ENCODE measurements at regions not wholly inside any gene's neighbourhood (a gene's known extent, or its start where the extent isn't known, plus 50 kb on each side); places are given as distances from the start of the nearest gene placed in this dataset.

DNA sequence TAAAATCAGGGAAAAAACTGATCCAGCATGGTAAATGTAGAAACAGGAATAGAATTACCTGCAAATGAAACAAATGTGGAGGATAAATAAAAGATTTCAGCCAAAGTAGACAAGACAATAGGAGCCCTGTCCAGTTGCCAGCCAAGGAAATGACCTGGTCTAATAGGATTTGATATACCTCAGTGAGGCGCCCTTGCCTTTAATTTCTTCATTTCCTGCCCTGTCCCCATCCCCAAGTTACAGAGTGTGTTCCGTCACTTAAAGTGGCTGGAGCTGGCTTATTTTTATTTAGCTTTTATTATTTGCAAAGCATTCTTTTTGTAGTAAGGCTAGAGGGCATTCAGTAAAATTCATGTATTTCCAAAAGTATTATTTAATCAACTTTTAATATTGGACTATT lies 1022.0 kb downstream of the EFNB2 start:
- DNase-seq (ENCODE audit: low read depth in 2 of 2), result no peak
- H3K4me3 ChIP-seq (replicated peaks in 1 of 2; ENCODE audit: low read depth in 2 of 2, low read length in 2 of 2), result no peak overlapping the region
- TF ChIP-seq, protein P1, sequence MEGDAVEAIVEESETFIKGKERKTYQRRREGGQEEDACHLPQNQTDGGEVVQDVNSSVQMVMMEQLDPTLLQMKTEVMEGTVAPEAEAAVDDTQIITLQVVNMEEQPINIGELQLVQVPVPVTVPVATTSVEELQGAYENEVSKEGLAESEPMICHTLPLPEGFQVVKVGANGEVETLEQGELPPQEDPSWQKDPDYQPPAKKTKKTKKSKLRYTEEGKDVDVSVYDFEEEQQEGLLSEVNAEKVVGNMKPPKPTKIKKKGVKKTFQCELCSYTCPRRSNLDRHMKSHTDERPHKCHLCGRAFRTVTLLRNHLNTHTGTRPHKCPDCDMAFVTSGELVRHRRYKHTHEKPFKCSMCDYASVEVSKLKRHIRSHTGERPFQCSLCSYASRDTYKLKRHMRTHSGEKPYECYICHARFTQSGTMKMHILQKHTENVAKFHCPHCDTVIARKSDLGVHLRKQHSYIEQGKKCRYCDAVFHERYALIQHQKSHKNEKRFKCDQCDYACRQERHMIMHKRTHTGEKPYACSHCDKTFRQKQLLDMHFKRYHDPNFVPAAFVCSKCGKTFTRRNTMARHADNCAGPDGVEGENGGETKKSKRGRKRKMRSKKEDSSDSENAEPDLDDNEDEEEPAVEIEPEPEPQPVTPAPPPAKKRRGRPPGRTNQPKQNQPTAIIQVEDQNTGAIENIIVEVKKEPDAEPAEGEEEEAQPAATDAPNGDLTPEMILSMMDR (IDR thresholded peaks at IDR 0.05; ENCODE audit: low read depth, low read length), result no peak

DNA sequence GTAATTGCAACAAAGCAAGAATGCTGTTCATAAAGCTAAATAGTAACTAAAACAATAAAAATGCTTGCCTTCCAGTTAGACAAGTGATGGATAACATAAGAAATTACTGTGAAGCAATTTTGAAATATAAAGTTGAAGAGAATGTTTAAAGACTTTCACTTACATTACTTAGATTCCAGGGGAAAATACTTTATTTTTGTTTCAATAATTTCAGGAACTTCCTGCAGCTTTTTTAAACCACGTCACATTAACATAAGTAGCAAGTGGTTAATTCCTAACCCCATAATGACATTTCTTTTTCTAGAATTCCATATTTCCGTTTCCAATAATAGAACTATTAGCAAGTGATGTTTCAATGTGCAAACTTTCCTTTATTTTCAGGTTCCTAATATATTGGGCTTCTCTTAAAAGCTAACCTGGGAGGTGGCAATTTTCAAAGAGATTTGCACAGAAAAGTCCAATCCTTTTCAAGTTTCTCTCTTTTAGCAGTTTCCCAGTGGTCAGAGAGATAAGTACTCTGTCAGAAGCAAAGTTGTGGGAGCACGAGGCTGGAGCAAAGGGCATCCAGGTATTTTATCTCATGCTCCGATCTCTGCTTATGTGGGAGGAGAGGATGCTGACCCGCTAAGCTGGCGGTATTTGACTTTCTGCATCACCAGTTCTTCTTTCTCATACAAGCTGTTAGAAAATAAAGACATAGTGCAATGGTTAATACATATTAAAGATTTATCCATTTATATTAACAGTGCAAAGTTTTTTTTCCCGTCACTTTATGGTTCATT lies 1025.3 kb downstream of the EFNB2 start:
- no peak overlapping the region for H3K4me3 ChIP-seq (replicated peaks in 1 of 2; ENCODE audit: low read depth in 2 of 2, low read length in 2 of 2)
- DNase-seq (ENCODE audit: low read depth in 2 of 2), result no peak
- TF ChIP-seq, protein P1 (IDR thresholded peaks at IDR 0.05; ENCODE audit: low read depth, low read length), result no peak

DNA sequence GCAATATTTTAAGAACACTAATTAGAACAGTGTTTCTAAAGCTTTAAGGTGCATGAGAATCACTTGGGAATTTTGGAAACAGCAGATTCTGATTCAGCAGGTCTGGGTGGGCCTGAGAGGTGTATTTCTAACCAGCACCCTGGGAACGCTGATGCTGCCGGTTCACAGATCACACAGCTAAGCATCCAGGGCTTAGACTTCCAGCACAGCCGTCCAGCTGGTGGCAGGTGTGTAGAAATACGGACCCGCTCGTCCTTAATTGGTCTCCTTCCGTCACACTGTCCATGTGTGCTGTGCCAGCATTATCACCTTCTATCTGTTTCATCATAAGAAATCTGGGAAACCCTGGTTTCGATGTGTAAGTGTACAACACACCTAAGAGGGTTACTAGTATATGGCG lies 1029.0 kb downstream of the EFNB2 start:
- H3K4me3 ChIP-seq (replicated peaks in 1 of 2; ENCODE audit: low read depth in 2 of 2, low read length in 2 of 2), result no peak overlapping the region
- DNase-seq (ENCODE audit: low read depth in 2 of 2), result no peak
- TF ChIP-seq, protein P1 (IDR thresholded peaks at IDR 0.05; ENCODE audit: low read depth, low read length), result no peak

DNA sequence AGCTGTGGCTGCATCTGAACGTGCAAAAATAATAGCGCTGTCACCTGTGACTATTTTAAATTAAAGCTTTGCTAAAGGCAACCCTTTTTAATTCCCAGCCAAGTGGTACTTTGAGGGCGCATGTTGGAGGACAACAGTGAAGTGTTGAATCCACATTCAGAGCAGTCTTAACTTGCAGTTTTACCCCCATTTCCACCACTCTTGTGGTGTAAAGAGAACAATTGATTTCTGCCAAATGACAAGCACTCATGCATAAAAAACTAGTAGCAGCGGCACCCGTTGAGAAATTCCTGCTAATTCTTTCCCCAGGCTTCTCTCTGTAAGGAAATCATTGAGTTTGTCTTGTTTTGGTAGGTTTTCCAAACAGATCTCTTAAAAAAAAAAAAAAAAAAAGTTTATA lies 1033.3 kb downstream of the EFNB2 start:
- no peak overlapping the region for H3K4me3 ChIP-seq (replicated peaks in 1 of 2; ENCODE audit: low read depth in 2 of 2, low read length in 2 of 2)
- DNase-seq (ENCODE audit: low read depth in 2 of 2), result no peak
- TF ChIP-seq, protein P1 (IDR thresholded peaks at IDR 0.05; ENCODE audit: low read depth, low read length), result no peak

DNA sequence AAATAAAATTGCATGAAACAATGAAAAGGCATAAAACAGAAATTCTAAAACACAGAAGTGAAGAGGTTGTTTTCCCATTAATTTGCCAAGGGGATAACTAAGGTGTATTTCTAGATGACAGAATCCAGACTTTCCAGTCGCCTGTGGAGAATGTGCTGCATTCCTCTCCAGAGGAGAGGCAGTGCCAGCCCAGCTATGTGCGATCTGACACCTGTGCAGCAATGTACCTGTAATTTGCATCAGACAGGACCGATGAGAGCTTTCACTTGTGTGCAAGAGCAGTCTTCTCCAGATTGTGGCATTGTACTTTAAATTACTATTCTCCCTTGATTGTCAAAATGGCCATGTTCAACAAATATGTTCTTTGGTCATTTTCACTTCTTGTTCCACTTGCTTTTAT lies 1037.9 kb downstream of the EFNB2 start:
- DNase-seq (ENCODE audit: low read depth in 2 of 2), result no peak

DNA sequence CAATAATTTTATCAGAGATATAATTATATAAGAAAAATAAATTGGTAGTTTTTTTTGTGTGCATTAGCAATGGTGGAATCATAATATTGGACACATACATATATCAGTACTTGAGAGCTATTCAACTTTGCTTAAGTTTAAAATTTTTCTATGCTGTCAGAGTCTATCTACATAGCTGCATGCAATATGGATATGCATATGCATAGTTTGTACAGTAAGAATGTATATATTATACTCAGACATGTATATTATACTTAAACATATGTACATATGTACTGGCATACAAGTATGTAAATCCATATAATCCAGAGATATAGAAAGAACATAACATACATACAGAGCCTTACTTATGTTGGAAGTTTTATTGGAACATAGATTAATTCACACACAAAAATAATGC lies 1043.2 kb downstream of the EFNB2 start:
- H3K4me3 ChIP-seq (replicated peaks in 1 of 2; ENCODE audit: low read depth in 2 of 2, low read length in 2 of 2), result no peak overlapping the region
- no peak for DNase-seq (ENCODE audit: low read depth in 2 of 2)
- TF ChIP-seq, protein P1 (IDR thresholded peaks at IDR 0.05; ENCODE audit: low read depth, low read length), result no peak

More for the DNA sequence above, 1037.9 kb downstream of the EFNB2 start:
- TF ChIP-seq, protein P1 (IDR thresholded peaks at IDR 0.05; ENCODE audit: low read depth, low read length), result no peak
- no peak overlapping the region for H3K4me3 ChIP-seq (replicated peaks in 1 of 2; ENCODE audit: low read depth in 2 of 2, low read length in 2 of 2)

DNA sequence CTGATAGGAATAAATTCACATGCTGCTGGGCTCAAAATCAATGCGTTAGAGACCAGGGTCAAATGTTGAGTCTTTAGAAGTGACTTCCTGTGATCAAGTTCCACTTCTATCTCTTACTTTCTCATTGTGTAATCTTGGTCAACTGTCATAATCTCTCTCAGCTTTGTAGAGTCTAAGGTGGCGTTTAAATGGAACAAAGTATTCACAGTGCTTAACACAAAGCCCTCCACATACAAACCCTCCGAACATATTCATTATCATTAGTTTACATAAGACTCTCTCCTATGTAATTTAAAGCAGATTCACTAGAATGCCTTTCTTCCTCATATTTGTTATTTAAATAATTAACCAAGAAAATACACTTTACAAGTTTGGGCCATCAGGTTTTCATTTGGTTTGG lies 1044.1 kb downstream of the EFNB2 start:
- DNase-seq (ENCODE audit: low read depth in 2 of 2), result no peak
- no peak overlapping the region for H3K4me3 ChIP-seq (replicated peaks in 1 of 2; ENCODE audit: low read depth in 2 of 2, low read length in 2 of 2)
- TF ChIP-seq, protein P1 (IDR thresholded peaks at IDR 0.05; ENCODE audit: low read depth, low read length), result no peak
